ENCODE measurements at regions not wholly inside any gene's neighbourhood (a gene's known extent, or its start where the extent isn't known, plus 50 kb on each side); places are given as distances from the start of the nearest gene placed in this dataset.

DNA sequence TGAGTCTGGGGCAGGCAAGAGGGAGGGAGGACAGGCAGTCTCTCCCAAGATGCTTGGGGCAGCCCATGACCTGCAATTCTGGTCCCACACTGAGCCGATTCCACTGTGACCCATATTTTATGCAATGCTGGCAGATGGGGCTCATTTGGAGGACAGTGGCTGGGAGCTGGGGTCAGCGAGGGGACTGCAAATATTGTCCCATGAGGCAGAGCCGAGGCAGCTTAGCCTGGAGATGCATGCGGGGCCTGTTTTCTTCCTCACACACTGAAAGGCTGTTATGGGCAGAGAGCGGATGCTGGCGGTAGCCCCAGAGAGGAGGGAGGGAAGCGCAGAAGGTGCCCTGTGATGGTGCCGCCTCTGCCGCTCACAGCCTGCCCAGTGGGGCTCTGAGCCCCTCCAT, 128.5 kb upstream of the POU3F1 start:
- intact Hi-C loops (cut with DNase I) = no loop called here
- DNase-seq = peak in 3 of 7 donors; percentile 16 to 21 (median 20)
- H3K36me3 ChIP-seq (replicated peaks in 1 of 2) = no peaks in the 10 kb centered on the region
- WGBS, 4 donors = 71 to 85% (median 72%) methylated on average over 7 to 9 of the region's 9 CpGs; no CpG with 5 or more reads in 1 of the 4 donors
- no peaks in the 10 kb centered on the region for H3K4me1 ChIP-seq (replicated peaks in 1 of 2)
- H3K27me3 ChIP-seq = no peaks in the 10 kb centered on the region
- no peaks in the 10 kb centered on the region for H3K9me3 ChIP-seq (replicated peaks in 1 of 3)
- TF ChIP-seq CTCF (IDR thresholded peaks at IDR 0.05) = no peak
- TF ChIP-seq POLR2A (IDR thresholded peaks at IDR 0.05) = no peak
- no peak overlapping the region for H3K27ac ChIP-seq
- no peak overlapping the region for H3K4me3 ChIP-seq

DNA sequence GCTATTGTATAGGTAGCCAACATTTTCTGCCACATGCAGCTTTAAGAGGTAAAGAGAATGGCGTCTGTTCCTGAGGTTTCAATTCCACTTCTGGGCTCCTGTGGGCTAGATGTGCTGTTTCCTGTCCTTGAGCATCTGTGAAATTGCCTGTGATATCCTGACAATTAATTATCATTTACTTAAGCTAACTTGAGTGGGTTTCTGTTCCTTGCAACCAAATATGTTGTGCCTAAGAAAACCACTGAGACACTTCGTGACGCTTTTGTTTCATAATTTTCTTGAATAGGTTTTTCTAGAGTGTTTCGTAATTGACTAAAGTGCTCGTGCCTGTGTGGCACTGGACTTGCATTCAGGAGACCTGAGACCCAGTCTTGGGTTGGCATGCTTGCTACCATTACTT, 127.3 kb upstream of the POU3F1 start:
- H3K36me3 ChIP-seq (replicated peaks in 1 of 2) = no peaks in the 10 kb centered on the region
- H3K4me1 ChIP-seq (replicated peaks in 1 of 2) = no peaks in the 10 kb centered on the region
- no peaks in the 10 kb centered on the region for H3K27me3 ChIP-seq
- H3K27ac ChIP-seq = no peak overlapping the region
- intact Hi-C loops (cut with DNase I) = no loop called here
- WGBS, 4 donors = 62 to 78% (median 75%) methylated on average over 5 of the region's 5 CpGs
- no peak for DNase-seq
- TF ChIP-seq CTCF (IDR thresholded peaks at IDR 0.05) = no peak
- TF ChIP-seq POLR2A (IDR thresholded peaks at IDR 0.05) = no peak
- H3K9me3 ChIP-seq (replicated peaks in 1 of 3) = no peaks in the 10 kb centered on the region
- H3K4me3 ChIP-seq = no peak overlapping the region

DNA sequence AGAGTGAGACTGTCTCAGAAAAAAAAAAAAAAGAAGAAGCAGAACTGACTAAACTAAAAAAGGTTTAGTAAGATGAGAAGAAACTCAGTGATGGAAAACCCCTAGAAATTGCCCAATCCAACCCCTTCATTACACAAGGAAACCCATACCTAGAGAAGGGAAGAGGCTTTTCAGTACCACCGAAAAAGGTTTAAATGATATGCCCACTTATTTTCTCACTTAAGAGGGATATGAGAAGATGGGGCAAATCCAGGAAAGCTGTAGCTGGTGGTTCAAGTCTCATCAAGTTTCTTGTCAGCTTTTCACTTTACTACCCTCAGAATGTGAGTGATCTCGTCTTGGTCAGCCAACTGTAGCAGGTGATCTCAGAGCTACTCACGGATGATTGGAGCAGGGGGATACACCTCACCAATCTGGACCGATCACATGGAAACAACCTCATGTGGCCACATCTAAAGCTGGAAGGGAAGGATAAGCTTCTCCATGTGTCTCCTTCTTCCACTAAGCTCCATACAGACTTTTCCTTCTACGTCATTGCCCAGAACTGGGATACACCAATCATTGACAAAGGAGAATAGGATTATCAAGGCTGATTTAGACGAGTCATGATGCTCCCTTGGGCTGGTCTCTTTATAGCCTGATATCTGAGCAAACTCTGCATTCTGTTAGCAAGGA, 126.7 kb upstream of the POU3F1 start:
- no peak overlapping the region for H3K27ac ChIP-seq
- no peak for TF ChIP-seq POLR2A (IDR thresholded peaks at IDR 0.05)
- TF ChIP-seq CTCF (IDR thresholded peaks at IDR 0.05) = no peak
- intact Hi-C loops (cut with DNase I) = no loop called here
- H3K9me3 ChIP-seq (replicated peaks in 1 of 3) = no peaks in the 10 kb centered on the region
- no peaks in the 10 kb centered on the region for H3K4me1 ChIP-seq (replicated peaks in 1 of 2)
- H3K36me3 ChIP-seq (replicated peaks in 1 of 2) = no peaks in the 10 kb centered on the region
- H3K27me3 ChIP-seq = no peaks in the 10 kb centered on the region
- DNase-seq = no peak
- 62 to 72% (median 66%) methylated on average over 6 of the region's 6 CpGs for WGBS, 4 donors
- no peak overlapping the region for H3K4me3 ChIP-seq

DNA sequence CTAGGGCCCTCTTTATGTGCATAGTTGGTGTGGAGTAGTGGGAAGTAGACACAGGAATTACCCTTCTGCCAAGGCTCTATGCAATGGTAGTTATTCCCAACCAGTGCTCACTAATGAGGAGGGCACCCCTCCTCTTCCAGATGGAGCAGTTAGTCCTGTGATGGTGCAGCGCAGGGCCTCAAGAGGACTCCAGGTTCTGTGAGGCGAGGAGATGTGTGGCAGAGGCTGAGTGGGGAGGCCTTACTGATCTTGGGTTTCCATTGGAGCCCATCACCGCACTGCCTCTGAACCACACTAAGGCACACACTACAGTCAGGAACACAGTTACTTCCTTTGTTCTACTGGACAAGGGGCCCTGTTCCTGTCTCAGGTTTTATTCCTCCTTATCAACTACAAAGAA, 122.5 kb upstream of the POU3F1 start:
- no peak for TF ChIP-seq CTCF (IDR thresholded peaks at IDR 0.05)
- no peak for TF ChIP-seq POLR2A (IDR thresholded peaks at IDR 0.05)
- H3K4me3 ChIP-seq = no peak overlapping the region
- intact Hi-C loops (cut with DNase I) = no loop called here
- no peaks in the 10 kb centered on the region for H3K27me3 ChIP-seq
- WGBS, 4 donors = 80 to 93% (median 90%) methylated on average over 2 to 3 of the region's 3 CpGs
- H3K9me3 ChIP-seq (replicated peaks in 1 of 3) = no peaks in the 10 kb centered on the region
- H3K36me3 ChIP-seq (replicated peaks in 1 of 2) = no peaks in the 10 kb centered on the region
- no peak overlapping the region for H3K27ac ChIP-seq
- no peaks in the 10 kb centered on the region for H3K4me1 ChIP-seq (replicated peaks in 1 of 2)
- DNase-seq = no peak

All from adrenal gland (tissue), 9 donors.